Fibroblast of skin of left quadriceps (primary cell): ENCODE measurements at regions not wholly inside any gene's neighbourhood (a gene's known extent, or its start where the extent isn't known, plus 50 kb on each side); places are given as distances from the start of the nearest gene placed in this dataset.

Experiments
- DNase-seq, 2 experiments: peaks; one replicate each; pipeline ENCODE4 v3.0.0-alpha.2; 2013; ENCODE audit warnings: low read depth in 2 of 2

DNA sequence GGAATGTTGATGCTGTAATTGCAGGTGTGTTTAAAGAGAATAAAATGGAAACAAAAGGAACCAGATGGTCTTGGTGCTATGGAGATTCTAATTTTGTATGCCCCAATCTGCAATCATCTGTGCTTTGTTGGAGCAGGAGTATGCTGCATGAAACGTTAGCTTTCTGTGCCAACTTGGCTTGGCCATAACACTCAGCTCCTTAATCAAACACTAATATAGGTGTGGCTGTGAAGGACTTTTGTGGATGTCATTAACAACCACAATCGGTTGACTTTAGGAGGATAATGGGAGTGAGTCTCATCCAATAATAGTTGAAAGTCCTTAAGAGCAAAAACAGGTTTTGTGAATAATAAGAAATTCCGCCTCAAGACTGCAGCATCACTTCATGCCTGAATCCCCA is 399.2 kb downstream of the NLGN4X start:
- DNase-seq = no peak

DNA sequence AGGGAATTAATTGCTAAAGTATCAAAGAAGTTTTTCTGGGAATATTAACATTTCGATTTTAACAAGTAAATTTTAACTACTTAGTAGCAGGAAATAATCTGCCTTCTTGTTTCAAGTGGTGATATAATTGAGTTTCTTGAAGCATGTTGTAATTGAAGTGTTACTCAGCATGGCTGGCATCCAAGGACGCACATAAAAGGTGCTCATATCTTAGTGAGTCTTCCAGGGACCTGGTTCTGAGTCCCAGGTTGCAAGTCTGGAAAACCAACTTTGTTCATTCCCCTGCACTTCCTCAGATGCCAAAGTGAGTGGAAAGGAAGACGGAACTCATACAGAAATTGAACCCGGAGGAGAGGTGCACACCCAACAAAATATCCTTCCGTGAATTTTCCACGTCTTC is 399.6 kb downstream of the NLGN4X start:
- no peak for DNase-seq

DNA sequence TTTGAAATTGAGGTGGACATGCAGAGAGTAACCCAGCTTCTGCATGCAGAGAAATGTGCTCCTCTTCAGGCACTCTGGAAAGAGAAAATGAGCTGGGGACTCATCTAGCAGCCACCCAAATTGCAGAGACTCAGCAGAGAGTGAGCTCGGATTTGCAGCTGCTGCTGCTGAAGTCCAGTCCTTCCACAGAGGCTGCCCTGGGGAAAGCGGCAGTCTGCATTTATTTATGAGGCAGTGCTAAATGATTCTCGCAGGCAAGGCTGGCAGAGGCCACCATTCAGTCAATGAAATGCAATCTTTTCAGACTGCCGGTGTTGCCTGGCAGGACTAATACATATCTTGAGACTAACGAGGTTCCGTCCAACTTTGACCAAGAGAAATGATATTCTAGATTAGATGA is 404.8 kb downstream of the NLGN4X start:
- DNase-seq = no peak

DNA sequence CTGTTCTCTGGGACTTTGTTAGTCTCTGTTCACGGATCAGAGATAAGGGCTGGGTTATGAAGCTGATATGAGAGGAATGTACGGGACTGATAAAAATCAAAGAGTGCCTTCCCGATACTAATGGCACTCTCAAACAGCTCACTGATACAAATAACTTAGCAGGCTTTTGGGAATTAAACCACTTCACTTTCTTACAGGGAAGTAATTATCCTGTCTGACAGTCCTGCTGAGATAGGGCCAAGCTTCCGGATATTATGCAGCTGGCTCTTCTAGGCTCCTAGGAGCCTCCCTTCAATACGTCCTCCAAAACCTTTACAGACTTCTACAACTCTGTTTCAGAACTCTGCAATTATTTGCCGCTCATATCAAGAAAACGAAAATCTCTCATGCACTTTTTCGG is 418.0 kb downstream of the NLGN4X start:
- DNase-seq = no peak

DNA sequence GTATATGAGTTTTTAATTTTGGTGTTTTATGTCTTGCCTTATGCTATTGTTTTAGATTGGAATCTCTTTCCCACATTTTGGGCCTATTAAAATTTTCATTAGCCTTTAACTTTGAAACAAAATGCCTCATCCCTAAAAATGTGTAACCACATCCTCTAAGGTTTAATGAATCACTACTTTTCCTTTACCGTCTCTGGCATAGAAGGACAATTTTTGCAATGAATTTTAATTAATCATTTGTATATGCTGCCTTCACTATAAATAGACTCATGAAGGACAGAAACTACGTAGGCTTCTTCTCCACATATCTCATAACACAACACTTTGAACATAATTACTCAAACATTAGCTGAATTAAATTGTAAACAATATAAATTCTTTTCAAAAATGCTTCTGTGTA is 421.5 kb downstream of the NLGN4X start:
- DNase-seq = peak; percentile 38 to 42

DNA sequence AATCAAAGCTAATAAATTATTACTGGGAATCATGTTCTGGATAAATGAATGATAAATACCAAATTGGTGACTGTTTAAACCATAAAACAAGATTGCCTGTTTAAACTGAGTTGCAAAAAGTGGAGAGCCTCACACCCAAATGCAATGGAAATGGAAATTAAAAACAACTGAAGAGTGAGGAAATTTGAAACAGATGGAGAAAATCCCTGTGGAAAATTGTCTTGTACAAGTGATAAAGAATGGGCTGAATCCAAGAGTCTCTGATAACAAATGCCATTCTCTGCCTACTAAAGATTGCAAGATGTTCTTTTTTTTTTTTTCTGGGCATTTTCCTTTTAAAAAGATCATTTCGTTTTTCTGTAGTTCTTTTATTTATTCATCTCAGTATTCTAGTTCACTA is 426.3 kb downstream of the NLGN4X start:
- peak; percentile 20 for DNase-seq

DNA sequence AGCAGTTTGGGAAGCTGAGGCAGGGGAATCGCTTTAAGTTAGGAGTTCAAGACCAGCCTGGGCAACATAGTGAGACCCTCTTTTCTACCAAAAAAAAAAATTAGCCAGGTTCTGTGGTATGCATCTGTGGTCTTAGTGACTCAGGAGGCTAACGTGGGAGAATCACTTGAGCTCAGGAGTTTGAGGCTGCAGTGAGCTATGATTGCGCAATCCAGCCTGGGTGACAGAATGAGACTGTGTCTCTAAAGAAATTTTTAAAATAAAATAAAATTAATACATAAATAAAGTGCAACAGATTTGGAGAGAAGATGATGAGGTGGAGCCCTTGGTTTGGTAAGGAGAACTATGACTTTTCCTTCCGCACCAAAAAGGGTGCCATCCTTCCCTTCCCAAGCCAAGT is 436.9 kb downstream of the NLGN4X start:
- DNase-seq = no peak

DNA sequence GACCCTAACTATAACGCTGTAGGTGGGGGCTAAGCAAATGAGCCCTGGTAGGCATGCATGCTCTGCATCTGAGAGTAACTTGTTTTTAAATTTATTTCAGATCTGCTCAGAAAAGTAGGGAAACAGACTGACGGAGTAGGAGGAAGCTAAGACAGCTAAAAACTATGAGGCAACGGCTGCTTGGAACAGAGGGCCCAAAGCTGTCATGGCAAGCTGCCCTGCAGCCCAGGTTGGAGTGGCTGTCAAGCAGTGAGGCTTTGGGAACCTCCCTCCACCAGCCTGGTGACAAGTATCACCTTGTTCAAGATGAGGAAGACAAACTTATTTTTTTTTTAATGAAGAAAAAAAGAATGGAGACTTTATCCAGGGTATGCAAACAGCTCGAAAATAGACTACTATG is 439.8 kb downstream of the NLGN4X start:
- no peak for DNase-seq

DNA sequence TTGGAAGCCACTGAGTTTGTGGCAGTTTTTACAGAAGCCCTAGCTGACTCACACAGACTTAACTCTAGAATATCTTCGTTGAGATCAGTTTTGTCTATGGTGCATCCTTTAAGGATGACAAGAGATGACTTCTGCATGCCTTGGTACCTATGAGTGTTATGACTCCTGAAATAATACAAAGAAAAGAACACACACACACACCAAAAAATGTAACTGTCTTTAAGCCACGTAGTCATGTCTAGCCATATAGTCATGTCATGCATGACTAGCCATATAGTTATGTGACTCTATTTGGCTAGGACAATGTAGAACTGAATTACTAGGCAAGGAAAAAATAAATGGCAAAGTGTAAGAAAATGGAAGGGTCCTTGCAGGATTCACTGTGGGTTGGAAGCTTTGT is 447.8 kb downstream of the NLGN4X start:
- no peak for DNase-seq

DNA sequence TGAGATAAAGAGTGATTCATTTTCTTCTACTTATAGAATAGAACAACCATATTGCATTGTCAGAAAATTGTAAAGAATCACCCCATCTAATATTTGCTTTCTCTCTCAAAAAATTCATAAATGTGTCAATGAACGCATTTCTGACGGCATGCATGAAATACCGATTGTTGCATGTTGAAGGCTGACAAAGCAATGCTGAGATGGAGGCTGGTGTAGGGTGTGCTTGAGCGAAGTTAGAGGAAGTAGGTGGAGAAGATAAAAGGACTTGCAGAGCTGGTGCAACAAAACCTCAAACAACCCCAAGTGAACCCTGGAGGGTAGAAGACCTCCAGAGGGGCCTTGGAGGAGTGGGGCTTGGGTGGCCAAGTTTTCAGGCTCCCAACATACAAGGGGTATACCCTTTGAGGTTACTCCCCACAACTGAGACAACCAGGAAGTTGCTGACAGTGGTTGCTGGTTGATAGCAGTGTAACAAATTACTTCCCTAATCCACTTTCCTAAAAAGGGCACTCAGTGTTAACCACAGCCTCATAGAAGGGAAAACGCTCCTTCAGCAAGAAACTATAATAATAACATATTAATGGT is 452.7 kb downstream of the NLGN4X start:
- DNase-seq = no peak

DNA sequence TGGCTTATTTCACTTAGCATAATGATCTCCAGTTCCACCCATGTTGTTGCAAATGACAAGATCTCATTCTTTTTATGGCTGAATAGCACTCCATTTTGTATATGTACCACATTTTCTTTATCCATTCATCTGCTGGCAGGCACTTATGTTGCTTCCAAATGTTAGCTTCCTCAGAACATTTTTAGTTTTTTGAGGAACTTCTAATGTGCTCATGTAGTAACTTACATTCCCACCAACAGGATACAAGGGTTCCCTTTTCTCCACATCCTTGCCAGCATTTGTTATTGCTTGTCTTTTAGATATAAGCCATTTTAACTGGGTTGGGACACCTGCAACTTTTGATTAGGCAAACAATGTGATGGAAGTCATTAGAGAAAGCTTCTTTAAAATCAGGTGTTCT is 454.2 kb downstream of the NLGN4X start:
- no peak for DNase-seq

DNA sequence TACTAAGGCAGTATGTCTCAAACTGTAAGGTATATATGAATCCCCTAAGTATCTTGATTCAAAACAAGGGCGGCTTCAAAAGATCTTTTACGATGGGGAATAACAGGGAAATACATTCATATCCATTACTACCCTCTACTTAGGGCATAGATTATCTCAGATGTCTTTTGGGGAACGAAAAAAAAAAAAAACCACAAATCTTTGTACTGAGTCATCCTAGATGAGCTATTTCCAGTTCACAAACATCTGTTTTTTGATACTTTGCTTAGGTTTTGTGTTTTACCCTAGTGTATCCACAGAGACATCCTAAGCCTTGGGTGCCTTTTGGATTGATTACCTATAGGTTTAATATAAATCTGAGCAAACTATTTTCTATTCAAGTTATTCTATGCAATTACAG is 457.2 kb downstream of the NLGN4X start:
- DNase-seq = peak; percentile 22 to 34

DNA sequence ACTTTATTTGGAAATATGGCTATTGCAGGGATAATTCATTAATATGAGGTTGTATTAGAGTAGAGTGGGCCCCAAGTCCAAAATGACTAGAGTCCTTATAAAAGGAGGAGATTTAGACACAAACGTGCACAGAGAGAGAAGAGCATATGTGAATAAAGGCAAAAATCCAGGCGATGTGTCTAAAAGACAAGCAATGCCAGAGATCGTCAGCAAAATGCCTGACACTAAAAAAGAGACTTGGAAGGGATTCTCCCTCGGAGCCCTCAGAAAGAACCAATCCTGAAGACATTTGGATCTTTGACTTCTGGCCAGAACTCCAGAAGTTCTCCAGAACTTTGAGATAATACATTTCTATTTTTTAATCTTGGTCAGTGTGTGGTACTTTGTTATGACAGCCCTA is 472.1 kb downstream of the NLGN4X start:
- no peak for DNase-seq

DNA sequence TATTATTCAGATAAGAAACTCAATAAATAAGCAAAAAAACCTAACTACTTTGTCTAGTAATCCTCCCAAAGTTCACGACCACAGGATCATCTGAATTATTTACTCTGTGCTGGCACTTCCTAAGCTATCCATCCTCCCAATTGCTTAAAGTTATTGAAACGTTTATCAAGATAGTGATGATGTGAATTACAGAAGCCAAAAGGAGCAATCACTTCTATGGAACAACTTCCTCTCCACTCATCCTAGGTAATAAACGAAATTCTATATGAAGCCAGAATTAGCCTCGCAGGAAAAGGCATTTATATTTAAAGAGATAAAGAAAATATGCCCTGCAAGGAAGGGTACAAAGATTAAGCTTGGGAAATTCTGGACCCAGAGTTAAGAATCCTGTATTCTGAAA is 475.4 kb downstream of the NLGN4X start:
- DNase-seq = no peak

DNA sequence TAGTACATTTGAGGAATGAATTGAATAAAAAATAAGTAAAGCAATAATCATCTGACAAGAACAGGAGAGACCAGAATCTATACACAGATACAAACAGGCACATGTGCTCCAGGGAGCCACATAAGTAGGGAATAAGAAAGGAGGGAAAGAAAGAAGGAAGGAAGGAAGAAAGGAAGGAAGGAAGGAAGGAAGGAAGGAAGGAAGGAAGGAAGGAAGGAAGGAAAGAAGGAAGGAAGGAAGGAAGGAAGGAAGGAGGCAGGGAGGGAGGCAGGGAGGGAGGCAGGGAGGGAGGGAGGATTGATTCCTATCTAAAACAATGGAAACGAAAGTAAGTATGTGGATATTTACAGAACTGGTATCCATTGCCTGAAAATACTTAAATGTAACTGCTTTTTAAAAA is 475.8 kb downstream of the NLGN4X start:
- no peak for DNase-seq

DNA sequence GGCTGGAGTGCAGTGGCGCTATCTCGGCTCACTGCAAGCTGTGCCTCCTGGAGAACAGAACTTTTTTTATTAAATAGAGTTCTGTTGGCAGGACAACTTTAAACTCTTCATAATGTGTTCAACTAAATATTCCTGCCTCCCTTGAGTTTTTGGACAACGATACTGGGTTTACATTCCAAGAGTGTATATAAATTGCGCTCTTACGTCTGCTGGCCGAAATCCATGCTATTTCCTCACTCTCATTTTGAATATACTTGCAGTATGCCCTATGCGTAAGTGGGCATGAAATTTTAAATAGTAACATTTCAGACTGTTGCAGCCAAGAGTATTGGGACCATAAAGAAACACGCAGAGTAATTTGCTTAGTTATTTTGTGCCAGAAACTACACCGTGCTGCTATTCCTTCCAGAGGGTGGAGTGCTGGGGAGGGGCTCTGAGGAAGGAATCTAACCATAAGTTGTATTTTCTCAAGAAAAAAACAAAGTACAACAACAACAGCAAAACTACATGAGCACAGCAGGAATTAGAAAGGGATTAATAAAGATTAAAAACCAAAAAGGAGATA is 480.0 kb downstream of the NLGN4X start:
- DNase-seq = no peak

DNA sequence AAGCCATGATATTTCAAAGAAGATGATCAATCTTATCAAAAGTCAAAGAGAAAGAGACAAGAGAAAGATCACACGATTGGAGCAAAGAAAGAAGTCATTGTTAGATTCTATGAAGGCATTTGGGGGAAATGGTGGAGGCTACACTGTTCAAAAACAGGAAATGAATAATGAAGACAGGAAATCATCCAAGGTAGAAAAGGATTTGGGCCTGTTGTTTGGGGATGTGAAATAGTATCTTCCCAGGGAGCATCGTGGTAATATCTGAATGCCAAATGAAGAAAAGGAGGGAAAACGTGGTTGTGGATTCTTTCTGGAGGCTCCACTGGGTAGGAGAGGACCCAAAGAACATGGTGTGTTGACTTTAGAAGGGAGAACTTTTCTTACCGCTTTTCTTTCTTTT is 482.4 kb downstream of the NLGN4X start:
- DNase-seq = no peak

DNA sequence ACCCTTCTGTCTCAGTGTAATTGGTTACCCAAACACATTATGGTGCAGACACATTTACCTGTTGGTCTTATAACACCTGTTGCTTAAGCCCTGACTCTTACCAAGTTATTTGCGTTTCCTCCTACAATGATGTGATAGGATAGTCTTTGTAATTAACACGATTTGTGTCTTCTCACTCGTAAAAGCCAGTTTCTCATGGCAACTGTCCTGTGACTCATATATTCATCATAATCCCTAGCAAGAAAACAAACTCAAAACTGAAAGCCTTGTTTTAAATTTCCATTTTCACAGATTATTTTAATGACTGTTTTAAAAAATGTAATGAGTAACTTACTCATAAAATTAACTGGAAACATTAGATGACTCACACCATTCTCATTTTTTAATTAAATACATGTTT is 495.2 kb downstream of the NLGN4X start:
- DNase-seq = peak; percentile 25 to 30

DNA sequence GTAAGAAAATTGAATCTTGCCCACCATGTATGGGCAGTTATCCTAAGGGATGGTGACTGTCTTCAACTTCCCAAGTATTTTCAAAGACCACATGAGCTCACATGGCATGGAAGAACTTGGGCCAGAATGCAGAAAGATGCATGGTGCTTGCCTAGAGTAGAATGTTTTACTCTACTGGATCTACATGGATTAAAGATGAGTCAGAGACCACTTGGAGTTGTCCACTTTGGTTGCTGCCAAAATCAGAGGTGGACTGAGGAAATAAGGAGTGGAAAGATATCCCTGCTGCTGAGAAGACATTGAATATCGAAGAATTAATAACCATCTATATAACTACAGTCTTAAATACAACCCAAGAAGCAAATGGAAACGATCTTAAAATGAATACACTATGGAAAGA is 498.1 kb downstream of the NLGN4X start:
- DNase-seq = no peak

DNA sequence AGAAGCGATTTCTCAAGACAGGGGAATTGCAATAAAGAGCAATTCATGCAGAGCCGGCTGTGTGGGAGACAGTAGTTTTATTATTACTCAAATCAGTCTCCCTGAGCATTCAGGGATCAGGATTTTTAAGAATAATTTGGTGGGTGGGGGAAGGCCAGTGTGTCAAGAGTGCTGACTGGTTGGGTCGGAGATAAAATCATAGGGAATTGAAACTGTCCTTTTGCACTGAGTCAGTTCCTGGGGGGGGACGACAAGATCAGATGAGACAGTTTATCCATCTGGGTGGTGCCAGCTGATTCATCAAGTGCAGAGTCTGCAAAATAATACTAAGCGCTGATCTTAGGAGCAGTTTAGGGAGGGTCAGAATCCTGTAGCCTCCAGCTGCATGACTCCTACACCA is 502.4 kb downstream of the NLGN4X start:
- DNase-seq = peak in 1 of 2 experiments; percentile 27

DNA sequence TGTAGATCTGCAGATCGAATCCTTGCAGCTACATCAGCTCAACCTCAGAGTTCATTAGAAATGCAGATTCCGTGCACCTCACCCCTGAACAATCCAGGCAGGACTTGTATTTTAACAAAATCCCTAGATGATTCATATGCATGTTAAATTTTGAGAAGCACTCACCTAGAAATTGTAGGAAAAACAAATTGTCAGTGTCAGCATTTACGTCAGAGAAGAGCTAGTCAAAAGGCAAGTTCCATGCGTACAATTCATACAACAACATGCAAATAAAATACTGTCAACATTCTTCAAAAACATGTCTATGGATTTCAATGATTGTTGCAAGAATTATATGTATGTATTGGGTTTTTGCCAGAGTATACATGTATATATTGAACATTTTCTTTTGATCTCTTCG is 504.5 kb downstream of the NLGN4X start:
- DNase-seq = no peak

DNA sequence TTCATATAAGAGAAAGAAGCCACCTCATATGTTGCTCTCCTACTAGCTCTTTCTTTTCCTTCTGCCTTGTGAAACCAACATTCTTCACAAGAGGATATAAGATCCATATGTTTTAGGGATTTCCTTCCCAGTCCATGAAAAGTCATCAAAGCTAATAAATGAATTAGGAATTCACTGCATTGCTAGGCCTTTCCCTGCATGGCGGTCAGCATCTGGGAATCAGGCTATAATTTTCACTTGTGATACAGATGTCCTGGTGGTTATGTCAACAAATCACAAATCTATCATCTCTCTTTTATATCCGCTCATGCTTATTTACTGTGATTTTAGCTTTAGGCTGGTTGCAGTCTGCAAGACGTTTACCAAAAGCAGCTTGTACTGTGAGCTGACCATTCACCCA is 510.0 kb downstream of the NLGN4X start:
- peak; percentile 49 to 51 for DNase-seq

DNA sequence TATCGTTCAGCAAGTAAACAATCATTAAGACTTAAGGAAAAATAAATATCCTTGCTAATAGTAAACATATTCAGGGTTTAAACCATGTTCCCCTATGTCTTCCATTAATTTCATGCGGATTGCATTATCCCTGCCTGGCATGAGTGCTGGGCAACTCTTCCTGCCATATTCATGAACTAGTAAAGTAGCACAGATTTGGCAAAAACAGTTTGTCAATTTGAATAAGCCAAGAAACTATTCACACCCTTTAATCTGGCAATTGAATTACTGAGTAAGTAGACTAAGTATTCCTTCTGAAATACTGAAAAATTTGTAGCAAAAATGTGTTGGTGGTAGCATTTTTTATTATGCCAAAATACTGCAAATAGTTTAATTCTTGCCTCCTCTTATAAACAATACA is 512.0 kb downstream of the NLGN4X start:
- DNase-seq = no peak

DNA sequence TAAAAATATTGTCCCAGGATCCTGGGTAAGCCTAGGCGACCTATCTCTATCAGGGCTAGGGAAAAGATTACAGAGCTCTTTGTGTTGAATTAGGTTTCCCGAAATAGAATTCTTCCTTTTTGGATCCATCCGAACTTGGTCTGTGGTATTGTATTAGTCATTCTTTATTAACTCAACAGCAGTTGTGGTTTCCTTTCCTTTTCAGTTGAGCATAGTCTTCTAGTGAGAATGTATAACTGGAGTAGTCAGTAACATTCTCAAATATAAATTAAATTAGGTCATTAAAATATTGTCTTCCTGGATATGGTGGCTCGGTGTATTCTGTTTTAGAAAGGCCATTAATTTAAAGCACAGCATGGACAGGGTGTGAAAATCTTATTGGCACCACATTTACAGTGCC is 520.4 kb downstream of the NLGN4X start:
- DNase-seq = peak; percentile 67 to 72
